ENCODE measurements at regions not wholly inside any gene's neighbourhood (a gene's known extent, or its start where the extent isn't known, plus 50 kb on each side); places are given as distances from the start of the nearest gene placed in this dataset.

GRCh38 chr3:72604328-72604727 is 243.9 kb downstream of the SHQ1 start:
- Histone ChIP-seq H3K36me3 (replicated peaks) (no peaks in the 10 kb centered on the region), H3K4me1 (no peaks in the 10 kb centered on the region), H3K4me3 (no peak overlapping the region), H3K27me3 (ENCODE audit: low read depth) (0 out of 2 replicates have a peak, but pooled peaks cover 2% of the 10 kb centered on the region), H3K9me3 (no peaks in the 10 kb centered on the region)
- in situ Hi-C loops (cut with MboI; ENCODE audit: low sequenced_read_pairs): no loop called here
- no peak for DNase-seq (ENCODE audit: low spot score in 2 of 2)

- Histone ChIP-seq H3K9me3 (no peaks in the 10 kb centered on the region), H3K27me3 (ENCODE audit: low read depth) (0 out of 2 replicates have a peak, but pooled peaks cover 2% of the 10 kb centered on the region), H3K36me3 (replicated peaks) (no peaks in the 10 kb centered on the region), H3K4me1 (no peaks in the 10 kb centered on the region), H3K4me3 (no peak overlapping the region)
- in situ Hi-C loops (cut with MboI; ENCODE audit: low sequenced_read_pairs): no loop called here
- DNase-seq (ENCODE audit: low spot score in 2 of 2): no peak
These were observed 246.1 kb downstream of the SHQ1 start for GRCh38 chr3:72601983-72602750.

GRCh38 chr3:72601060-72601459 is 247.2 kb downstream of the SHQ1 start:
- Histone ChIP-seq H3K27me3 (ENCODE audit: low read depth) (0 out of 2 replicates have a peak, but pooled peaks cover 2% of the 10 kb centered on the region), H3K4me1 (no peaks in the 10 kb centered on the region), H3K36me3 (replicated peaks) (no peaks in the 10 kb centered on the region), H3K9me3 (no peaks in the 10 kb centered on the region), H3K4me3 (no peak overlapping the region)
- in situ Hi-C loops (cut with MboI; ENCODE audit: low sequenced_read_pairs): no loop called here
- no peak for DNase-seq (ENCODE audit: low spot score in 2 of 2)

GRCh38 chr3:72597756-72598195 is 250.5 kb downstream of the SHQ1 start:
- in situ Hi-C loops (cut with MboI; ENCODE audit: low sequenced_read_pairs): no loop called here
- Histone ChIP-seq H3K36me3 (replicated peaks) (no peaks in the 10 kb centered on the region), H3K9me3 (no peaks in the 10 kb centered on the region), H3K27me3 (ENCODE audit: low read depth) (0 out of 2 replicates have a peak, but pooled peaks cover 2% of the 10 kb centered on the region), H3K4me1 (no peaks in the 10 kb centered on the region), H3K4me3 (no peak overlapping the region)
- DNase-seq (ENCODE audit: low spot score in 2 of 2): peak; percentile 27 to 35

- no peak overlapping the region for H3K4me3 ChIP-seq
- H3K4me1 ChIP-seq: no peaks in the 10 kb centered on the region
- no peaks in the 10 kb centered on the region for H3K36me3 ChIP-seq (replicated peaks)
- H3K9me3 ChIP-seq: no peaks in the 10 kb centered on the region
- no peak for DNase-seq (ENCODE audit: low spot score in 2 of 2)
- H3K27me3 ChIP-seq (ENCODE audit: low read depth): 0 out of 2 replicates have a peak, but pooled peaks cover 2% of the 10 kb centered on the region
- in situ Hi-C loops (cut with MboI; ENCODE audit: low sequenced_read_pairs): no loop called here
These were observed 251.2 kb downstream of the SHQ1 start for GRCh38 chr3:72597043-72597442.

- in situ Hi-C loops (cut with MboI; ENCODE audit: low sequenced_read_pairs): no loop called here
- Histone ChIP-seq H3K4me1 (no peaks in the 10 kb centered on the region), H3K9me3 (no peaks in the 10 kb centered on the region), H3K36me3 (replicated peaks) (no peaks in the 10 kb centered on the region), H3K27me3 (ENCODE audit: low read depth) (0 out of 2 replicates have a peak, but pooled peaks cover 2% of the 10 kb centered on the region), H3K4me3 (no peak overlapping the region)
- DNase-seq (ENCODE audit: low spot score in 2 of 2): no peak
These were observed 252.2 kb downstream of the SHQ1 start for GRCh38 chr3:72595927-72596610.

- in situ Hi-C loops (cut with MboI; ENCODE audit: low sequenced_read_pairs): no loop called here
- Histone ChIP-seq H3K4me3 (no peak overlapping the region), H3K27me3 (ENCODE audit: low read depth) (0 out of 2 replicates have a peak, but pooled peaks cover 2% of the 10 kb centered on the region), H3K4me1 (no peaks in the 10 kb centered on the region), H3K9me3 (no peaks in the 10 kb centered on the region), H3K36me3 (replicated peaks) (no peaks in the 10 kb centered on the region)
- DNase-seq (ENCODE audit: low spot score in 2 of 2): no peak
These were observed 252.9 kb downstream of the SHQ1 start for GRCh38 chr3:72595376-72595775.

GRCh38 chr3:72594615-72595215 is 253.5 kb downstream of the SHQ1 start:
- H3K4me3 ChIP-seq: no peak overlapping the region
- in situ Hi-C loops (cut with MboI; ENCODE audit: low sequenced_read_pairs): no loop called here
- no peaks in the 10 kb centered on the region for H3K36me3 ChIP-seq (replicated peaks)

GRCh38 chr3:72593881-72594397 is 254.3 kb downstream of the SHQ1 start:
- Histone ChIP-seq H3K36me3 (replicated peaks) (no peaks in the 10 kb centered on the region), H3K4me3 (no peak overlapping the region), H3K4me1 (no peaks in the 10 kb centered on the region), H3K9me3 (no peaks in the 10 kb centered on the region), H3K27me3 (ENCODE audit: low read depth) (no peaks in the 10 kb centered on the region)
- no peak for DNase-seq (ENCODE audit: low spot score in 2 of 2)
- in situ Hi-C loops (cut with MboI; ENCODE audit: low sequenced_read_pairs): no loop called here

More at GRCh38 chr3:72594615-72595215, 253.5 kb downstream of the SHQ1 start:
- H3K9me3 ChIP-seq: no peaks in the 10 kb centered on the region
- 0 out of 2 replicates have a peak, but pooled peaks cover 2% of the 10 kb centered on the region for H3K27me3 ChIP-seq (ENCODE audit: low read depth)
- H3K4me1 ChIP-seq: no peaks in the 10 kb centered on the region
- DNase-seq (ENCODE audit: low spot score in 2 of 2): no peak

- no peaks in the 10 kb centered on the region for H3K27me3 ChIP-seq (ENCODE audit: low read depth)
- in situ Hi-C loops (cut with MboI; ENCODE audit: low sequenced_read_pairs): no loop called here
- no peaks in the 10 kb centered on the region for H3K9me3 ChIP-seq
- no peaks in the 10 kb centered on the region for H3K4me1 ChIP-seq
- peak; percentile 12 to 60 for DNase-seq (ENCODE audit: low spot score in 2 of 2)
- H3K36me3 ChIP-seq (replicated peaks): no peaks in the 10 kb centered on the region
- no peak overlapping the region for H3K4me3 ChIP-seq
These were observed 256.5 kb downstream of the SHQ1 start for GRCh38 chr3:72591522-72592421.

GRCh38 chr3:72590732-72591221 is 257.5 kb downstream of the SHQ1 start:
- Histone ChIP-seq H3K4me1 (no peaks in the 10 kb centered on the region), H3K9me3 (no peaks in the 10 kb centered on the region), H3K4me3 (no peak overlapping the region), H3K36me3 (replicated peaks) (no peaks in the 10 kb centered on the region), H3K27me3 (ENCODE audit: low read depth) (no peaks in the 10 kb centered on the region)
- in situ Hi-C loops (cut with MboI; ENCODE audit: low sequenced_read_pairs): no loop called here
- DNase-seq (ENCODE audit: low spot score in 2 of 2): no peak

GRCh38 chr3:72587282-72587681 is 261.0 kb downstream of the SHQ1 start:
- DNase-seq (ENCODE audit: low spot score in 2 of 2): no peak
- in situ Hi-C loops (cut with MboI; ENCODE audit: low sequenced_read_pairs): no loop called here
- H3K9me3 ChIP-seq: no peaks in the 10 kb centered on the region
- H3K27me3 ChIP-seq (ENCODE audit: low read depth): no peaks in the 10 kb centered on the region
- H3K4me3 ChIP-seq: no peak overlapping the region
- no peaks in the 10 kb centered on the region for H3K4me1 ChIP-seq
- H3K36me3 ChIP-seq (replicated peaks): no peaks in the 10 kb centered on the region

- H3K27me3 ChIP-seq (ENCODE audit: low read depth): no peaks in the 10 kb centered on the region
- no peak overlapping the region for H3K4me3 ChIP-seq
- no peaks in the 10 kb centered on the region for H3K9me3 ChIP-seq
- H3K4me1 ChIP-seq: no peaks in the 10 kb centered on the region
- H3K36me3 ChIP-seq (replicated peaks): no peaks in the 10 kb centered on the region
- no peak for DNase-seq (ENCODE audit: low spot score in 2 of 2)
- in situ Hi-C loops (cut with MboI; ENCODE audit: low sequenced_read_pairs): no loop called here
These were observed 261.6 kb downstream of the SHQ1 start for GRCh38 chr3:72586694-72587093.
